H9 (cell line): ENCODE measurements at regions not wholly inside any gene's neighbourhood (a gene's known extent, or its start where the extent isn't known, plus 50 kb on each side); places are given as distances from the start of the nearest gene placed in this dataset.

ENCODE experiments used
- DNase-seq: peaks from one replicate; pipeline ENCODE4 v3.0.0-alpha.2; 2017
- H2AFZ ChIP-seq: one replicate; pipeline ENCODE4 v1.6.1; 2013; ENCODE audit warnings: mild to moderate bottlenecking, low read length, control low read depth, moderate library complexity
- H2AK5ac ChIP-seq: 2 replicates; pipeline ENCODE4 v1.6.1; 2013; ENCODE audit warnings: low read length, control low read depth, mixed read lengths; ENCODE audit not compliant: insufficient read length
- H2BK120ac ChIP-seq: one replicate; pipeline ENCODE4 v1.6.1; 2013; ENCODE audit warnings: low read depth, mild to moderate bottlenecking, low read length, control low read depth, inconsistent platforms; ENCODE audit not compliant: poor library complexity, severe bottlenecking
- H2BK12ac ChIP-seq: 2 replicates; pipeline ENCODE4 v1.6.1; 2013; ENCODE audit warnings: low read length, control low read depth, mixed read lengths, low read depth; ENCODE audit not compliant: insufficient read length
- H2BK15ac ChIP-seq: 2 replicates; pipeline ENCODE4 v1.6.1; 2013; ENCODE audit warnings: low read depth, low read length, control low read depth
- H2BK20ac ChIP-seq: one replicate; pipeline ENCODE4 v1.6.1; 2013; ENCODE audit warnings: low read depth, mild to moderate bottlenecking, low read length, control low read depth, inconsistent platforms; ENCODE audit not compliant: poor library complexity, severe bottlenecking
- H2BK5ac ChIP-seq: 2 replicates; pipeline ENCODE4 v1.6.1; 2013; ENCODE audit warnings: low read length, control low read depth, mixed read lengths; ENCODE audit not compliant: insufficient read length
- H3K14ac ChIP-seq: 2 replicates; pipeline ENCODE4 v1.6.1; 2013; ENCODE audit warnings: low read length, control low read depth; ENCODE audit not compliant: insufficient read depth
- H3K18ac ChIP-seq: 2 replicates; pipeline ENCODE4 v1.6.1; 2013; ENCODE audit warnings: low read depth, mild to moderate bottlenecking, mixed read lengths, low read length, control low read depth; ENCODE audit not compliant: insufficient read length
- H3K23ac ChIP-seq: 2 replicates; pipeline ENCODE4 v1.6.1; 2013; ENCODE audit warnings: low read length, control low read depth, mixed read lengths, low read depth; ENCODE audit not compliant: insufficient read length
- H3K23me2 ChIP-seq: 2 replicates; pipeline ENCODE4 v1.6.1; 2013; ENCODE audit warnings: low read depth, mild to moderate bottlenecking, mixed read lengths, low read length, control low read depth; ENCODE audit not compliant: insufficient read length, poor library complexity, severe bottlenecking
- H3K27ac ChIP-seq: 2 replicates; pipeline ENCODE4 v1.5.1; 2013; ENCODE audit warnings: low read length, control low read depth, mixed read lengths, low read depth; ENCODE audit not compliant: insufficient read length
- H3K27me3 ChIP-seq: 2 replicates; pipeline ENCODE4 v1.6.1; 2013; ENCODE audit warnings: low read length, control low read depth, inconsistent platforms; ENCODE audit not compliant: insufficient read depth
- H3K4ac ChIP-seq: 2 replicates; pipeline ENCODE4 v1.6.1; 2013; ENCODE audit warnings: low read depth, mild to moderate bottlenecking, control low read depth, inconsistent platforms, low read length, moderate library complexity
- H3K4me1 ChIP-seq: 2 replicates; pipeline ENCODE4 v1.6.1; 2013; ENCODE audit warnings: low read length, control low read depth, inconsistent platforms; ENCODE audit not compliant: insufficient read depth
- H3K4me2 ChIP-seq: 2 replicates; pipeline ENCODE4 v1.6.1; 2013; ENCODE audit warnings: low read length, control low read depth, mixed read lengths; ENCODE audit not compliant: insufficient read length, insufficient read depth
- H3K56ac ChIP-seq: 2 replicates; pipeline ENCODE4 v1.6.1; 2013; ENCODE audit warnings: low read depth, mild to moderate bottlenecking, mixed read lengths, low read length, control low read depth; ENCODE audit not compliant: insufficient read length
- H3K79me1 ChIP-seq: 2 replicates; pipeline ENCODE4 v1.6.1; 2013; ENCODE audit warnings: low read depth, mild to moderate bottlenecking, moderate library complexity, low read length, control low read depth, inconsistent platforms; ENCODE audit not compliant: insufficient read depth, poor library complexity, severe bottlenecking
- H3K79me2 ChIP-seq: 2 replicates; pipeline ENCODE4 v1.6.1; 2013; ENCODE audit warnings: low read length, control low read depth, inconsistent platforms; ENCODE audit not compliant: insufficient read depth
- H3K9ac ChIP-seq: 2 replicates; pipeline ENCODE4 v1.6.1; 2013; ENCODE audit warnings: low read length, control low read depth, mixed read lengths; ENCODE audit not compliant: insufficient read length; ENCODE audit errors: extremely low read depth
- H3K9me3 ChIP-seq: one replicate; pipeline ENCODE4 v1.6.1; 2013; ENCODE audit warnings: low read depth, low read length, inconsistent platforms; ENCODE audit not compliant: control insufficient read depth
- H3T11ph ChIP-seq: one replicate; pipeline ENCODE4 v1.6.1; 2013; ENCODE audit warnings: mild to moderate bottlenecking, low read length, control low read depth, inconsistent platforms
- H4K20me1 ChIP-seq: one replicate; pipeline ENCODE4 v1.6.1; 2013; ENCODE audit not compliant: control insufficient read depth, insufficient read length, insufficient read depth
- H4K5ac ChIP-seq: 2 replicates; pipeline ENCODE4 v1.6.1; 2013; ENCODE audit warnings: low read depth, mild to moderate bottlenecking, mixed read lengths, low read length, control low read depth; ENCODE audit not compliant: insufficient read length
- H4K8ac ChIP-seq: replicated peaks from 2 replicates; pipeline ENCODE4 v1.6.1; 2013; ENCODE audit warnings: low read length, control low read depth, mixed read lengths, low read depth; ENCODE audit not compliant: insufficient read length
- H4K91ac ChIP-seq: 2 replicates; pipeline ENCODE4 v1.6.1; 2013; ENCODE audit warnings: low read depth, mild to moderate bottlenecking, moderate library complexity, mixed read lengths, low read length, control low read depth; ENCODE audit not compliant: insufficient read length
- H3K27ac Mint-ChIP-seq, 3 experiments: 2 replicates in 2 of 3; 3 replicates in 1 of 3; pipeline ENCODE4 v1.8.0; 2020 to 2021; ENCODE audit warnings: mixed read lengths in 3 of 3, mild to moderate bottlenecking in 1 of 3, moderate library complexity in 1 of 3
- H3K27me3 Mint-ChIP-seq: 2 replicates; pipeline ENCODE4 v1.8.0; 2021; ENCODE audit warnings: low read depth, mild to moderate bottlenecking, moderate library complexity, mixed read lengths
- H3K36me3 Mint-ChIP-seq, 3 experiments: 2 replicates in 2 of 3; 3 replicates in 1 of 3; pipeline ENCODE4 v1.8.0; 2020 to 2021; ENCODE audit warnings: low read depth in 3 of 3, mixed read lengths in 3 of 3; ENCODE audit not compliant: insufficient read depth in 1 of 3
- H3K4me1 Mint-ChIP-seq, 2 experiments: 2 replicates each; pipeline ENCODE4 v1.8.0; 2020; ENCODE audit warnings: mixed read lengths in 2 of 2
- H3K4me3 Mint-ChIP-seq, 2 experiments: 2 replicates in 1 of 2; 3 replicates in 1 of 2; pipeline ENCODE4 v1.8.0; 2020 to 2021; ENCODE audit warnings: mild to moderate bottlenecking in 2 of 2, mixed read lengths in 2 of 2, moderate library complexity in 1 of 2
- H3K9me3 Mint-ChIP-seq, 2 experiments: 2 replicates in 1 of 2; 3 replicates in 1 of 2; pipeline ENCODE4 v1.8.0; 2020; ENCODE audit warnings: mild to moderate bottlenecking in 2 of 2, mixed read lengths in 2 of 2, moderate library complexity in 1 of 2
- WGBS: extraction: QIAGEN DNeasy Blood & Tissue Kit; methylation state at CpG from one replicate; pipeline ENCODE4 v1.1.7; 2013; ENCODE audit warnings: missing lambda C conversion rate, low lambda C conversion rate, mixed read lengths; ENCODE audit not compliant: insufficient read length; ENCODE audit errors: extremely low coverage; 5-methylcytosine and 5-hydroxymethylcytosine counted together
- TF ChIP-seq, protein P1 (sequence below): fragments of 200-600 bp; sonication (generic); conservative IDR thresholded peaks from 3 replicates; pipeline ENCODE4 v1.8.0; 2021; ENCODE audit warnings: antibody characterized with exemption, mild to moderate bottlenecking

DNA sequence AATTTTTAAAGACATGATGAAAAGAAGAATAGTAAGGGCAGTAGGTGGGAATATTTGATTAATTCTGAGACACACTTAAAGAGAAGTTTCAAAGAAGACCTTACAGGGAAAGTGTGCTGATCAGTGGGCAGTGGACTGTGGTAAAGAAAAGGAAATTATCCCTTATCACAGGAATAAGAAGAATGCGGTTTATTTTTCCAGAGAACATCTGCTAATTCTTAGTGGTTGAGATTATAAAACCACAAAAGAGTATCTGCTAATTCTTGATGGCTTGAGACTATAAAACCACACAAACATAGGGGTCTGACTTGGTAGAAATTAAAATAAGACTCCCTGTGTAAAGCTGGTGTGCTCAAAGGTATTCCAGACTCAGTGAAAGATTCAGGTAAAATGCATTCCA, 60.0 kb upstream of the KCTD3 start:
- Histone ChIP-seq H3T11ph (no peak overlapping the region), H3K56ac (no peak overlapping the region), H3K23me2 (no peaks in the 10 kb centered on the region), H3K23ac (no peak overlapping the region), H3K9me3 (no peaks in the 10 kb centered on the region), H3K27ac (no peak overlapping the region), H4K5ac (no peak overlapping the region), H2AK5ac (no peak overlapping the region), H3K18ac (no peak overlapping the region), H3K4me1 (no peaks in the 10 kb centered on the region), H4K20me1 (no peaks in the 10 kb centered on the region), H4K91ac (no peak overlapping the region), H2BK5ac (no peak overlapping the region), H3K4me2 (no peak overlapping the region), H3K79me2 (no peaks in the 10 kb centered on the region), H3K9ac (no peak overlapping the region), H2AFZ (no peak overlapping the region), H2BK20ac (no peak overlapping the region), H3K4ac (no peak overlapping the region), H2BK15ac (no peak overlapping the region), H3K14ac (no peak overlapping the region), H2BK12ac (no peak overlapping the region), H3K79me1 (no peaks in the 10 kb centered on the region), H3K27me3 (no peaks in the 10 kb centered on the region), H4K8ac (no peak overlapping the region), H2BK120ac (no peak overlapping the region)
- Mint-ChIP-seq H3K27ac (no peak overlapping the region), H3K9me3 (peaks cover 10 to 17% of the 10 kb centered on the region in 2 experiments; a peak in 4 of 5 replicates), H3K36me3 (peaks cover 0 to 9% (median 0%) of the 10 kb centered on the region in 3 experiments; a peak in 2 of 7 replicates), H3K27me3 (no peaks in the 10 kb centered on the region), H3K4me1 (no peaks in the 10 kb centered on the region), H3K4me3 (no peak overlapping the region)
- WGBS = no CpG with 5 or more reads among the region's 1 CpG
- TF ChIP-seq, protein P1, sequence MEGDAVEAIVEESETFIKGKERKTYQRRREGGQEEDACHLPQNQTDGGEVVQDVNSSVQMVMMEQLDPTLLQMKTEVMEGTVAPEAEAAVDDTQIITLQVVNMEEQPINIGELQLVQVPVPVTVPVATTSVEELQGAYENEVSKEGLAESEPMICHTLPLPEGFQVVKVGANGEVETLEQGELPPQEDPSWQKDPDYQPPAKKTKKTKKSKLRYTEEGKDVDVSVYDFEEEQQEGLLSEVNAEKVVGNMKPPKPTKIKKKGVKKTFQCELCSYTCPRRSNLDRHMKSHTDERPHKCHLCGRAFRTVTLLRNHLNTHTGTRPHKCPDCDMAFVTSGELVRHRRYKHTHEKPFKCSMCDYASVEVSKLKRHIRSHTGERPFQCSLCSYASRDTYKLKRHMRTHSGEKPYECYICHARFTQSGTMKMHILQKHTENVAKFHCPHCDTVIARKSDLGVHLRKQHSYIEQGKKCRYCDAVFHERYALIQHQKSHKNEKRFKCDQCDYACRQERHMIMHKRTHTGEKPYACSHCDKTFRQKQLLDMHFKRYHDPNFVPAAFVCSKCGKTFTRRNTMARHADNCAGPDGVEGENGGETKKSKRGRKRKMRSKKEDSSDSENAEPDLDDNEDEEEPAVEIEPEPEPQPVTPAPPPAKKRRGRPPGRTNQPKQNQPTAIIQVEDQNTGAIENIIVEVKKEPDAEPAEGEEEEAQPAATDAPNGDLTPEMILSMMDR = no peak
- no peak for DNase-seq
